ENCODE measurements at regions not wholly inside any gene's neighbourhood (a gene's known extent, or its start where the extent isn't known, plus 50 kb on each side); places are given as distances from the start of the nearest gene placed in this dataset.

- Mint-ChIP-seq H3K36me3 (ENCODE audit: insufficient read depth in 1 of 3, low read depth in 3 of 3) (no peaks in the 10 kb centered on the region), H3K4me1 (peaks cover 4 to 8% of the 10 kb centered on the region in 2 experiments), H3K4me3 (no peak overlapping the region), H3K27ac (peak overlapping the region in 2 of 3 experiments; percentile 10 to 27; a peak in 3 of 7 replicates), H3K27me3 (ENCODE audit: low read depth) (peaks cover 21% of the 10 kb centered on the region), H3K9me3 (no peaks in the 10 kb centered on the region)
- no peak overlapping the region for H2BK15ac ChIP-seq (ENCODE audit: low read depth, low read length)
- H4K91ac ChIP-seq (ENCODE audit: insufficient read length, low read depth, low read length), result no peak overlapping the region
- no peak overlapping the region for H3T11ph ChIP-seq (ENCODE audit: low read length)
- 0 out of 2 replicates have a peak, but pooled peaks cover 2% of the 10 kb centered on the region for H3K4me1 ChIP-seq (ENCODE audit: insufficient read depth, low read length)
- H2BK5ac ChIP-seq (ENCODE audit: insufficient read length, low read length), result no peak overlapping the region
- H3K23me2 ChIP-seq (ENCODE audit: insufficient read length, low read depth, low read length, poor library complexity, severe bottlenecking), result peaks cover 2% of the 10 kb centered on the region
- H4K8ac ChIP-seq (replicated peaks; ENCODE audit: insufficient read length, low read depth, low read length), result no peak overlapping the region
- H2AK5ac ChIP-seq (ENCODE audit: insufficient read length, low read length), result no peak overlapping the region
- H2BK20ac ChIP-seq (ENCODE audit: low read depth, low read length, poor library complexity, severe bottlenecking), result no peak overlapping the region
- H3K9me3 ChIP-seq (ENCODE audit: control insufficient read depth, low read depth, low read length), result no peaks in the 10 kb centered on the region
- H3K4me2 ChIP-seq (ENCODE audit: insufficient read depth, insufficient read length, low read length), result no peak overlapping the region
- H3K4ac ChIP-seq (ENCODE audit: low read depth, low read length), result no peak overlapping the region
- no peak overlapping the region for H3K9ac ChIP-seq (ENCODE audit: extremely low read depth, insufficient read length, low read length)
- H4K5ac ChIP-seq (ENCODE audit: insufficient read length, low read depth, low read length), result no peak overlapping the region
- TF ChIP-seq CTCF (conservative IDR thresholded peaks at IDR 0.05), result no peak
- no peaks in the 10 kb centered on the region for H4K20me1 ChIP-seq (ENCODE audit: control insufficient read depth, insufficient read depth, insufficient read length)
- H3K56ac ChIP-seq (ENCODE audit: insufficient read length, low read depth, low read length), result no peak overlapping the region
- no peaks in the 10 kb centered on the region for H3K79me2 ChIP-seq (ENCODE audit: insufficient read depth, low read length)
- H3K14ac ChIP-seq (ENCODE audit: insufficient read depth, low read length), result no peak overlapping the region
- no peak overlapping the region for H3K27ac ChIP-seq (ENCODE audit: insufficient read length, low read depth, low read length)
- H3K23ac ChIP-seq (ENCODE audit: insufficient read length, low read depth, low read length), result no peak overlapping the region
- no peak overlapping the region for H2BK120ac ChIP-seq (ENCODE audit: low read depth, low read length, poor library complexity, severe bottlenecking)
- H3K18ac ChIP-seq (ENCODE audit: insufficient read length, low read depth, low read length), result no peak overlapping the region
- DNase-seq, result no peak
- H2AFZ ChIP-seq (ENCODE audit: low read length), result no peak overlapping the region
- no peak overlapping the region for H2BK12ac ChIP-seq (ENCODE audit: insufficient read length, low read depth, low read length)
- H3K79me1 ChIP-seq (ENCODE audit: insufficient read depth, low read depth, low read length, poor library complexity, severe bottlenecking), result no peaks in the 10 kb centered on the region
- WGBS (ENCODE audit: extremely low coverage, insufficient read length, low lambda C conversion rate), result no CpG with 5 or more reads among the region's 6 CpGs
- H3K27me3 ChIP-seq (ENCODE audit: insufficient read depth, low read length), result no peaks in the 10 kb centered on the region
These were observed 63.2 kb upstream of the SLC24A4 start for GRCh38 chr14:92259613-92260357.

Measured in H9 (cell line).